ENCODE measurements at regions not wholly inside any gene's neighbourhood (a gene's known extent, or its start where the extent isn't known, plus 50 kb on each side); places are given as distances from the start of the nearest gene placed in this dataset.

DNA sequence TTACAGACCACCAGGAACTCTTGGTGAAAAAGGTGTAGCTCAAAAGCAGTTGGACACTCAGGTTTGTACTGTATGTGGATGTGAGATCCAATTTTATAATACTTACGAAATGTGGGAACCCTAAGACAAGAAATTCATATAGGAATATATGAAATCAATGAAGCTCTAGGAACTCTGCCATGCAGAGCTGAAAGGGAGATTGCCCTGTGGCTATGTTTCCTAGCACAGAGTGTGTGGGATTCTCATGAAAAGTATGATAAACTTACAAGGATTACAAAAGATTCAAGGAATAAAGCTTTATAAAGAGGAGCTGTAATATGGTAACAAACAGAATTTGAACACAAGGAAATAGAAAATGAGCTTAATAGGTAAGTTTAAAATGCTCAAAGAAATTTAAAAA is 205.7 kb upstream of the FAM83B start:
- DNase-seq (ENCODE audit: low read depth) = no peak

DNA sequence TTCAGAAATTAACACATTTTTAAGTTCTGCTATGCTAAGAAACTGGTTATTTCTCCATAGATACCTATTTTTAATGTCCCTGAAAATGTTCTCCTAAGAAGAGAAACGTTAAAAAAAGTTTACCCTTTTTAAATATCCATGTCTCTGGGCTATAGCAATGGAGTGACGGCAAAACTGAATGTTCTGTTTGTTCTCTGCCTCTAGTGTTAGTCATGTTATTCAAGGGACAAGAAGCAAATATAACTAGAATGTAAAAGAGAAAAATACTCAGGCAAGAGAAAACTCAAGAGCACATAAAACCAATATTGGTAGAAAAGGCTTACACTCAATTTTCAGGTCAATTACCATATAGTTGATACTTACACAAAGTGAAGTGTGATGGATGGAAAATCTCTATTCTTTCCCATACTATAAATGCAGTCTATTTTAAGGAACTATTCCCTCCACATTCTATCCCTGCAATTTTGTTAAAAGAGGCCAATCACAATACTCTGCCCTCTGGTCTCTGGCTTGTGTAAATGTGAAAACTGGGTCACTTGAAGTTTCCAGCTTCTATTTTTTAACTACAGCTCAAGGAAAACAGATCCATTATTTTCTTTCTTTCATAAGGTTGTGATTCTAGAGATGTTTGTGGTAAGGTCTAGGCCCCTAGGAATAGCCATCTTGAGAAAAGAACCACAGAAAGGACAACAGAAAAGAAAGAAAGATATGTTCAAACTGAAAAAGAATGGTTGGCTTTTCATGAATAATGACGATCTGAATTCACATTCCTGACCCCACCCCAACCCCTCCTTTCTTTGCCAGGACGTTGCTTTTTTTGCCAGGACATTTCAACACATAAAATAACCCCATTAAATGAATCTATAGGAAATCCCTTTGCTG is 200.3 kb upstream of the FAM83B start:
- DNase-seq (ENCODE audit: low read depth) = no peak

DNA sequence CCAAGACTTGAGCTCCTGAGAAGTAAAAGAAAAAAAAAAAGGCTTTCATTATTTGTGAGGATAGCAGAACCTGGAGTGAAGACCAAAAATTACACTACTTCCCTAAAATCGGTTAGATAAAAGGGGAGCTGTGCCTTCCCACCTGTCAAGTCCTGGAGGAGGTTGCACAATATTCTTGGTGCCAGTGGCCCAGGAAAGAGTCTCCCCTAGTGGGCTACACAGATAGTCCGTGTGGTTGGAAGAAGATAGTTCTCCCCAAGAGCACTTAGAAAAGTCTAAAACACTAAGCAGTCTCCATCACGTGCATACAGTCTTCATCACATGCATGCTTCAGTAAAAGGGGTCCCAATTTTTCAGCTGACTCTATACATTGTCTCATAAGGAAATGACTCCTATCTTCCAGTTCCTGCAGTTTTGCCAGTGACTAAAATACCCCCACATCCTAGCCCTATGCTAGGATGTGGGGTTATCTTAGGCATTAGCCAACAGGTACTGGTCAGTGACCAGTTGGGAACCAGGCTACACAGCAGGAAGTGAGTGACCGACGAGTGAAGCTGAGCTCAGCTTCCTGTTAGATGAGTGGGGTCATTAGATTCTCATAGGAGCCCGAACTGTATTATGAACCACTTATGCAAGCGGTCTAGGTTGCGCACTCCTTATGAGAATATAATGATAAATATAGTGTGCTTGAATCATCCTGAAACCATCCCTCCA is 199.5 kb upstream of the FAM83B start:
- no peak for DNase-seq (ENCODE audit: low read depth)

DNA sequence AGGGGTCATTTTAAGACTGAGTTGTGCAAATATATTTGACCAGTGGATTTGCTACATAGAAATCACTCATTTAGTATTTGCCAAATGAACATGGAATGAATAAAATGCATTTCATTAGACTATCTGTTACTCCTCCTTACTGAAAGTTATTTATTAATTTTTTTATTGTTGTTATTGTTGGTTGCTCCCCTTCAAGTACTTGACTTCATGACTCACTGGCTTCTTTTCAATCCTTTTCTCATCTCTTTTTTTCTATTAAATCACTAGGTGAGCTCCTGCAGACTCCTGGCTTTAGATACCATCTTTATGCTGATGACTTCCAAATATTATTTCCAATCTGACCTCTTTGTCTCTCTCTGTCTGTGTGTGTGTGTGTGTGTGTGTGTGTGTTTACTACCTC is 192.2 kb upstream of the FAM83B start:
- no peak for DNase-seq (ENCODE audit: low read depth)

DNA sequence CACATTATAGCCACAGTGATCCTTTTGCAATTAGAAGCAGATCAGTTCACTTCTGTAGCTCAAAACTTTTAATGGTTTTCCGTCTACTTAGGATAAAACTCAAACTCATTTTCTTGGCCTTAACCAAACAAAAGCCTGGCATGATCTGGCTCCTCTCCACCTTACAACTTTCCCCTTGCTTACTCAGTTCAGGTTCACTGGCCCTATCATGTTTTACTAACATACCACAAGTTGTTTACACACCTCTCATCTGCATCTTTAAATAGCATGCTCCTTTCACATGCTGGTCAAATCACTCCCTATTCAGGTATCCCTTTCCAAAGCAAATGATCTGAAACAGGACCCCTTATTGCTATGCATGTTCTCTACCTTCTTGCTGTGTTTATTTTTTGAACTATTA is 191.4 kb upstream of the FAM83B start:
- DNase-seq (ENCODE audit: low read depth) = no peak

DNA sequence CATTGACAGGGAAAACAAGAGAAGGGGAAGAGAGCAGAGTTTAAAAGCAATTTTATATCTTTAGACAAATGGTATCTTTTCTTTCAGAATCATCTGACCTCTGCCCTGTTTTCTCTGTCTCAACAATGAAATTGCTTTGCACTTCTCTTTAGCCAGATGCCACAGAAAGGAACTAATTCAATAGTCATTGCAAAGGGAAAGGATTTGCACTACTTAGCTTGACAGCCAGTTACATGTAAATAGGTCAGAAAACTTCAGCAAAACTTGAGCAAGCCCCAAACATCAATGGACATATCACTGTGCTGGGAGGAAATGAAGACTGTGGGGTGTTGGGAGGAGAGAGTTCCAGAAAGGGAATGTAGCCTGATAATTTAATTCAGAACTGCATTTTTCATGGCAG is 181.3 kb upstream of the FAM83B start:
- no peak for DNase-seq (ENCODE audit: low read depth)

DNA sequence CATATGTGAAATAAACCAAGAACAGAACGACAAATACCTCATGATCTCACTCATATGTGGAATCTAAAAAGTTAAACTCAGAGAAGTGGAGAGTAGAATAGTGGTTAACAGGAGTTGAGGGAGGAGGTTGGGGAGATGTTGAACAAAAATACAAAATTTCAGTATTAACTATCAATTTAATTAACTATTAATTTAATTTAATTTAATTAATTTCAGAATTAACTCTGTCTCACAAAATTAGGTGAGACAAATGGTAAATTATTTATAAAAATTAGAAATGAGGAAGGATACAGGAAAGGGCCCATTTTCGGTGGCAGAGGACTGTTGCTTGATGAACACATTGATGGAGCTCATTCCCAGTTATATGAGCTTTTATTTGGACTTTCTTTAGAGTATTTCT is 166.0 kb upstream of the FAM83B start:
- DNase-seq (ENCODE audit: low read depth) = no peak

DNA sequence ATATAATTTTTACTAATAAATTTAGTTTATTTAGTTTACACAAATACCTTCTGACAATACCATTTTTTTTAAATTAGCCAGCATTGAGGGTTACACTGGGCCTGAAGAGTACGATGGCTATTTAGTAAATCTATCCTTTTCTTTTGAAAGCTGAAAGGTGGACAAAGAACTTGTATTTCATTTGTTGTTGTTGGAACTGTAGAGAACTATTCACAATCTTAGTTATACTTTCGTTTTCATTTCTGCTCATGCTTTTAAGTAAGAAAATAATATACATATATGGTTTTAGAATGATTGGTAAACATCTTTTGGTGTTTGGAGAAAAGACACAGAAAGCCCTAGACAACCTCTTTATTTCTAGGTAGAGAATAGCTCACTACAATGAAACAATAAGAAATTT is 165.3 kb upstream of the FAM83B start:
- DNase-seq (ENCODE audit: low read depth) = no peak

DNA sequence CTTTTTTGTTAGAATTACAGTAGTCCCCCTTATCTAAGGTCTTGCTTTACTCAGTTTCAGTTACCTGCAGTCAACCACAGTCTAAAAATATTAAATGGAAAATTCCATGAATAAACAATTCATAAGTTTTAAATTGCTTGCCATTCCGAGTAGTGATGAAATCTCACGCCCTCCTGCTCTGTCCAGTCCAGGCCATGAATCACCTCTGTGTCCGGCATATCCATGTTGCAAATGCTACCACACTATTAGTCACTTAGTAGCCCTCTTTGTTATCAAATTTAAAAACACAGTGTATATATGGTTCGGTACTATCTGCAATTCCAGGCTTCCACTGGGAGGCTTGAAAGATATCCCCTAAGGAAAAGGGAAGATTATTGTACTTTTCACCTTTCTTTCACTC is 164.6 kb upstream of the FAM83B start:
- DNase-seq (ENCODE audit: low read depth) = peak; percentile 62

DNA sequence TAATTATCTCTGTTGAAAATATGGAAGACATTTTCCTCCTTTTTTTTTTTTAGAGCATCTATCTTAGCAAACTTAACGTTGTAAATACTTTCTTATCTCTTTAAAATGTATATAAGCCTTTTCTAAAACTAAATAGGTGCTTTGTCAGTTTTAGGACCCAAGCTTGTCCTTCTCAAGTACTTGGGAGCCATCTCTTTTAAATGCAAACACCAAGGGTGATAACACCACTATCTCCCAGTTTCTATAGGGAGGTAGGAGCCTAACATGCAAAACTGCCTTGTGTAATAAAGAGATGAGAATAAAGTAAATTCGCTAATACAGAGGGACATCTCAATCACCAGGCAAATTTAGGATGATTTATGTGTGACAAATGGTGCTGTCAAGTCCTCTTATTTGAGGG is 157.0 kb upstream of the FAM83B start:
- DNase-seq (ENCODE audit: low read depth) = no peak

DNA sequence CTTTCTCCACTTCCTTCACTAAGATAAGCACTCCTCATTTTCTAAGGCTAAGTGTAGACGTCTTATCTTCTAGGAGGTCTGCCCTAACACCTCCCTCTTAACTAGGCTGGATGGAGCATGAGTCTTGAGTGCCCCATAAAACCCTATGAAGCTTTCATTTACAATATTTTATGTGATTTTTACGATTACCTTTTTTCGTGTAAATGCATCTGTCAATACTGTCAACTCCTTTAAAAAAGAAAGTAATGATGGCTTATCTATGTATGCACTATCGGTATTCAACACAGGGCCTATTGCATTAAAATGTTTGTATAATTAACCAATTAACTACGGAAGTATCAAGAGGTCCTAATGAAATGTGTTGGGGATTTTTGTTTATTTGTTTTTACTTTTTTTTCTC is 156.0 kb upstream of the FAM83B start:
- DNase-seq (ENCODE audit: low read depth) = no peak

DNA sequence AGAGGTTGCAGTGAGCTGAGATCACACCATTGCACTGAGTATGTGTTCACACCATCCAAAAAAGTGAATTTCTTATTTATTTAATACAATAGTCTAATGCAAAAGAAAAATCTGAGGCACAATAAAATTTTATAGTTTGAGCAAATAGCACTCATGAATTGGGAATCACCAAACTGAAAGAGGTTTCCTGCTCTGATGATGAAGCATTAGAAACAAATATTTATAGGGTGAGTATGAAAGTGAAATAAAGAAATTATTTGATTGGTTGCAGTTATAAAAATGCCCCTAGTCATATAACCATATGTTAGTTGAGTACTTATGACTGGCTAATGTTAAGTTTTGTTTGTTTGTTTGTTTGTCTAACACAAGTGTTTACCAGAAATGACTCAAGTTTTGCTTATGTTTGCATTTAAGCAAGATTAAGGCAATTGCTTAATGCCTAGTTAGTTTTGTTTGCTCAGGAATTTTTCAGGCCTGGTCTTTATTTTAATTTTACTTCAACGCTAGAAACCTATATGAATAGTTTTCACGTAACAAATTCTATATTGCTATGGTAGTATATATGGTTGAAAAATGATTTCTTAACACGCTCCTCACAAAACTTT is 151.5 kb upstream of the FAM83B start:
- no peak for DNase-seq (ENCODE audit: low read depth)

DNA sequence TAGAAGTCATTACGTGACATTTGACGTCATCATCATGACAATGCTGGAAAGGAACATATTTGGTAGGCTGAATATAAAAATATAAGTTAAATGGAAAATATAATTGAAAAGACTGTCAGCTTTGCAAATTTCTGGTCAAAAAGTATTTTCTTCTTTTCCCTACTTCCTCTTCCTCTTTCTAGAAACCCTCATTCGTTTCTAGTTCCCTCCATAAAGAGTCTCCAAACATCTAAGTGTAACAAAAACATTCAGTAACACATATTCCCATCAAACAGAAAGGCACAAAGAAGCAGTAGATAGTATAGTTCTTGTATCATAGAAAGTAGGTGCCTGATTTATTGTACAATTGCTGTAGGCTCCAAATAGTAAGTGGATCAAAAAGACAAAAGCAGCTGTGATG is 150.8 kb upstream of the FAM83B start:
- DNase-seq (ENCODE audit: low read depth) = no peak

DNA sequence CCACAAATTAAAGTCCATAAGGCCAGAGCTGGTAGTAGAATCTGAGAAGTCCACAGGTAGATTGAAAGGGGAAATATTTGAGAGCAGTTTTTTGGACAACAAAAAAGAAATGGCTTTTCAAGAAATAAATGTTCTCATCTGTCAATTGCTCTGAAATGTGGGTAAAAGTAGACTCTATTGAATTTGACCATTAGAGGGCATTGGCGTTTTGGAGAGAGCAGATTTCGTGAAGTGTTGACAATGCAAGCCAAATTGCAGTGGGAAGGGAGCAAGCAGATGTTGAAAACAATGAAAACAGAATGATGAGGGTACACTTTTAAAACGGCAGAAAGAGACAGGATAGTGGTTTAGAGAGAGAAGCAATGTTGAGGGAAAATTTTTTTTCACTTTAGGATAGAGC is 149.1 kb upstream of the FAM83B start:
- no peak for DNase-seq (ENCODE audit: low read depth)

DNA sequence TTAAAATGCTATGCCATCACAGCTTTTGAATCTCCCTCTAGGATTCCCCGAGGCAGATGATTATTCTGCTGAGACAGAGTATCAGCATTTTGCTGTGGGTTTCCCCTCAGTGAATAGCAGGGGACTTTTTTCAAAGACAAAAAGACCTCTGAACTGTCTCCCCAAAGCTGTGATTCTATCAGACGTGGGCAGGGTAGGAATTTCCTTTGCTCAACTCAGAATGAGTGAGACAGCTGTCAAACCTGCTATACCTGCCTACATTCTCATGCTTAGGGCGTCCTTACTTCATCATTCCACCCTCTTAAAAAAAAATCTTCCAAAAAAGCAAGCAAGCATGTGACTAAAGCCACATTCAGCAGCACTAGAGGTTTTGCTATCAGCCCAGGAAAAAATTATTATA is 147.6 kb upstream of the FAM83B start:
- DNase-seq (ENCODE audit: low read depth) = no peak

DNA sequence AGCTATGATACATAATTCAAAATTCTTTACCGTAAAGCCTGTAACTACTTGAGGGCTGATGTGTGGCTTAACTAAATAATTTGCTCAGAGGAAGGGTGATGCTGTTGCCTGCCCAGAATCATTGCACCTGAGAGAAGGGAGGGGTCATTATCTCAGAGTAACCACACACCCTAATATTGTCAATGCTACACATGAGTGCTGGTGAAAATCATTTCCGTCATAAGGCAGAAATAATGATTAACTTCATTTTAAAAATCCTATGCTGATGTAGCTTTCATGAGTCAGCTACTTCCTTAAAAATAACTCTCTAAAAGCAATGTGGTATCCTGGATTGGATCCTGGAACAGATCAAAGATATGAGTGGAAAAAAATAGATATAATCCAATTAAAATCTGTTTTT is 146.4 kb upstream of the FAM83B start:
- DNase-seq (ENCODE audit: low read depth) = no peak

DNA sequence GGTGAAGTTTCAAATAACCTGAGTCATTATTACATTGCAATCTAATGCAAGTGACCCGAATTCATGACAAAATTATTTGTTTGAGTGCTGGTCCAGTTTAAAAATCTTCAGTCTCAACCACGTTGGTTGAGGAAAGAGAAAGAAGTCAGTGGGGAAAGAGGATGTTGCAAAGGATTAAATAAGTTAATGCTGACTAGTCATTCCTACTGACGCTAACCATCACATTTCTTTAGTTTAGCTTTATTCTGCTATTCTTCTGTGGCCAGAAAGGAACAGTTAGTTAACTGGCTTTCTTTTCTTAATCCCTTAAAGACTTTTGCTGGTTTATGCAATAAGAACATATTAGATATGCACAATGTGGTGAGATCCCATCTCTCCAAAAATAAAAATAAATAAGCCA is 143.8 kb upstream of the FAM83B start:
- no peak for DNase-seq (ENCODE audit: low read depth)

DNA sequence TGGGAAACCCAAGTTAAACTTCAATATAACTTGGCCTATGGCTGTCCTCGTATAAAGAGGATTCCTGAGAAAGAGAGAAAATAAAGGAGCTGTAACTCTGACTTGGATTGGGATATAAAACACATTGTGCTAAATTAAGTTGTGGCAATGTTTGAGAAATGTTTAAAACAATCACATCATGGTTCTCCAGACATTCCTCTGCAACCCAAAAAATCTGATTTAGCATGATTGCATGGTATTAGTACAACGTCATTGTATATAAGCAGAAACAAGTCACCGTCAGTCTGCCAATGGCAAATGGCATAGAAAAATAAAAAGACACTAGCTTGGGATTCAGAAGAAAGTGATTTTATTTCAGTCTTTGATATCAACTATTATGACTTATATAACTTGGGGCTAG is 140.2 kb upstream of the FAM83B start:
- DNase-seq (ENCODE audit: low read depth) = no peak

DNA sequence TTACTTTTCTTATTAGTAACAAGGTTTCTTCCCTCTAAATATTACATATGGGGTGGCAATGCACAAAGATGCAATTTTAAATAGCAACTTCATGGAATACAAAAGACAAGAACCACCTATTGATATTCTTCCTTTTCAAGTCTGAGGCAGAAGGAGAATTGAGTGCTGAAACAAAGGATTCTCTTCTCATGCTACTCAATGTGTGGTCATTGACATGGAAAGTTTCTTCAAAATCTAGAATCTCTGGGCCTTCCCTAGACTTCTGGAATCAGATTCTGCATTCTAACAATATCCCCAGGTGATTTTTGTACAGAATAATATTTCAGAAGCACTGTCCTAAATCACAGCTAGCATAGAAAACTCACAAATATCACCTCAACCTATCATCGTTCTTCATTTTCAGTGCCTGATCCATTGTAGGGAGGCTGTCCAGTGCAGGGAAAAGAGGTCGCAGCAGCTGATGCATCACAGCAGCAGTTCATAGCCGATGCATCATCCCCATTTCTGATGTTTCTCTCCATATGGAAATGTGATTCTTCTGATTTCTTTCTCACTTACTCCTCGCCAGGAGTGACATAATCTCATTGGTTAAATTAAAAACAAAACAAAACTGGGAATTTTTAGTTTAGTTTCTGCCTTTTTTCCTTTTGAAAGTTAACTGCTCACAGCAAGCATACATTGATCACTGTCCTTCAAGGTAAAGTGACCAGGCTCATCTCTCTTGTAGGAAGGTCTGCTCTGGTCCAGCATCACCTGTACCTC is 139.5 kb upstream of the FAM83B start:
- no peak for DNase-seq (ENCODE audit: low read depth)

DNA sequence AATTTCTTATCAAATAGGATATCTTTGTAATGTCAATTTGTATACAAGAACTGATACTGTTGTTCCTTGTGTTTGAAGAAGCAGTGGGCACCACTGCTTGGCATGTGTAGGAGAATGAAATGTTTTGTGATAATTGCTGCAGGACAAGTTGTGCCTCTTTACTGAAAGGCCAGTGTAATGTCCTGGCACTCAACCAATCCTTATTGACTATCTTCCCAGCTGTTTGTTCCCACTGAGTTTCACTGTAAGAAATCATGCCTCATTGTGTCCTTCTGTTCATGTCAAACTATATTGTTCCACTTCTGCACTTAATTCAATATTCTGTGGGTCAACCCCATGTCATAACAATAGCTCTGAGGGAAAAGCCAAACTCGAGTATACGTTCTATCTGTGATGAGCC is 136.1 kb upstream of the FAM83B start:
- no peak for DNase-seq (ENCODE audit: low read depth)

DNA sequence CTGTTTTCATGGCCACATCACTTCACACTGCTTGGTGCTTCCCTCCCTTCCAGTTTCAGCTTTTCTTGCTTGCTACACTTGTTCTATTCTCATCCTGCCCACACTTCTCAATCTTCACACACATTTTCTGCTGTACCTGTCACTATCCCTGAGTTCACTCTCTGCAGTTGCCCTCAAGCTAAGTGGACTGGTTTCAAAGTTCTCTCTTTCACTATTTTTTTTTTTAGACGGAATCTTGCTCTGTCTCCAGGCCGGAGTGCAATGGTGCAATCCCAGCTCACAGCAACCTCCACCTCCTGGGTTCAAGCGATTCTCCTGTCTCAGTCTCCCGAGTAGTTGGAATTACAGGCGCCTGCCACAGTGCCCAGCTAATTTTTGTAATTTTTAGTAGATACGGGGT is 130.6 kb upstream of the FAM83B start:
- no peak for DNase-seq (ENCODE audit: low read depth)

DNA sequence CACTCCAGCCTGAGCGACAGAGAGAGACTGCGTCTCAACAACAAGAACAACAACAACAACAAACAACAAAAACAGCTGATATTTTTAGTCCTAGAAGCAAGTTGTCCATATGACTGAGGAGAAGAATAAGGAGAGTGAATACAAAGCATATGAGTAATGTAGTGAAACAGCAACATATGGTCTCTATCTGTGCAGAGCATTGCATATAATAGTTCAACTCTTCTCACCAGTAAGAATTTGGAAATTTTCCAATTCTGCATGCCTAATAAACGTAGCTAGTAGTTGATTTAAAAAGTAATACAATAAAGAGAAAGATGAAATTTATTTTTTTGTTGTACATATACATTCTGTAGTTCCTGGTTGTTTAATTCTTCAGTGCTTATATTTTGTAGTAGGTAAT is 129.7 kb upstream of the FAM83B start:
- DNase-seq (ENCODE audit: low read depth) = peak; percentile 6
